Nephron (organoid): ENCODE measurements at regions not wholly inside any gene's neighbourhood (a gene's known extent, or its start where the extent isn't known, plus 50 kb on each side); places are given as distances from the start of the nearest gene placed in this dataset.

Experiments
- H3K27ac Mint-ChIP-seq, 3 experiments: 2 replicates each; pipeline ENCODE4 v1.8.0; 2020; ENCODE audit warnings: mixed read lengths in 3 of 3, mild to moderate bottlenecking in 2 of 3, moderate library complexity in 1 of 3
- H3K27me3 Mint-ChIP-seq: 2 replicates; pipeline ENCODE4 v1.8.0; 2021; ENCODE audit warnings: low read depth, mild to moderate bottlenecking, moderate library complexity, mixed read lengths
- H3K36me3 Mint-ChIP-seq: 2 replicates; pipeline ENCODE4 v1.8.0; 2020; ENCODE audit warnings: low read depth, mixed read lengths
- H3K4me1 Mint-ChIP-seq: 2 replicates; pipeline ENCODE4 v1.8.0; 2020; ENCODE audit warnings: mixed read lengths
- H3K4me3 Mint-ChIP-seq, 3 experiments: 2 replicates each; pipeline ENCODE4 v1.8.0; 2020; ENCODE audit warnings: mild to moderate bottlenecking in 3 of 3, mixed read lengths in 3 of 3, moderate library complexity in 2 of 3
- H3K9me3 Mint-ChIP-seq: 2 replicates; pipeline ENCODE4 v1.8.0; 2020; ENCODE audit warnings: mixed read lengths
- CTCF ChIP-seq, 3 experiments: fragments of 200-600 bp; sonication (generic); IDR thresholded peaks; one replicate each; pipeline ENCODE4 v1.5.0; 2021; ENCODE audit warnings: antibody characterized with exemption in 3 of 3; ENCODE audit not compliant: unreplicated experiment in 3 of 3

- H3K4me1 Mint-ChIP-seq = no peaks in the 10 kb centered on the region
- H3K4me3 Mint-ChIP-seq = no peak overlapping the region
- no peak for TF ChIP-seq CTCF (IDR thresholded peaks at IDR 0.05; ENCODE audit: unreplicated experiment in 3 of 3)
- no peak overlapping the region for H3K27ac Mint-ChIP-seq
- H3K27me3 Mint-ChIP-seq = no peaks in the 10 kb centered on the region
- no peaks in the 10 kb centered on the region for H3K36me3 Mint-ChIP-seq
- no peaks in the 10 kb centered on the region for H3K9me3 Mint-ChIP-seq
Measured at GRCh38 chr2:139380051-139380450, 599.9 kb upstream of the NXPH2 start.

- no peak for TF ChIP-seq CTCF (IDR thresholded peaks at IDR 0.05; ENCODE audit: unreplicated experiment in 3 of 3)
Measured at GRCh38 chr2:139378373-139378772, 598.2 kb upstream of the NXPH2 start.

DNA sequence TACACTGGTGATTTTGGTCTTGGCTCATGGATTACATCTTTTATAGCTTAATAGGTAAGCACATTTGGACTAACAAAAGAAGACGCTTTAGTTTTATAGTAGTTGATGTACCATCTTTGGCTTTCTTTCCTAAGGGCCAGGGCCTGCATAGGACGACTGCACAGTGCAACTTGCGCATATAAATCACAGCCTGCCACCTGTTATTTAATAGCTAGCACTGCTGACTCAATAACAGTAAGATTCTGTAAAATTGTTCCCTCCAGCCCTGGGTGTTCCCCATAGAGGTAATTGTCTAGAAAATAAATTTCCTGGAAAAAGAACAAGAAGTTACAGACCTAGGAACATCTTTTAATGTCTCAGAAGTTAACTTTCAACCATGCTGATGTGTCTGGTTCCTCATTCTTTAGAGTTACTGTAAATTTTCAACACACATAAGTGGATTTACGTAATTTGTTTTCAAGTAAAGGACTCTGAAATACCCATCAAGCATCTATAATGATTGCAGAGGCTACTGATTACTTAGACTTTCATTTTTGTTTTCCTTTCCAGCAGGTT lies 594.2 kb upstream of the NXPH2 start:
- H3K9me3 Mint-ChIP-seq = peaks cover 6% of the 10 kb centered on the region
- no peak for TF ChIP-seq CTCF (IDR thresholded peaks at IDR 0.05; ENCODE audit: unreplicated experiment in 3 of 3)
- H3K27me3 Mint-ChIP-seq = no peaks in the 10 kb centered on the region
- H3K36me3 Mint-ChIP-seq = no peaks in the 10 kb centered on the region
- H3K4me1 Mint-ChIP-seq = no peaks in the 10 kb centered on the region
- H3K4me3 Mint-ChIP-seq = no peak overlapping the region
- no peak overlapping the region for H3K27ac Mint-ChIP-seq

More at GRCh38 chr2:139378373-139378772, 598.2 kb upstream of the NXPH2 start:
- H3K36me3 Mint-ChIP-seq = no peaks in the 10 kb centered on the region
- no peaks in the 10 kb centered on the region for H3K9me3 Mint-ChIP-seq
- no peaks in the 10 kb centered on the region for H3K4me1 Mint-ChIP-seq
- no peak overlapping the region for H3K4me3 Mint-ChIP-seq
- no peak overlapping the region for H3K27ac Mint-ChIP-seq
- H3K27me3 Mint-ChIP-seq = no peaks in the 10 kb centered on the region

DNA sequence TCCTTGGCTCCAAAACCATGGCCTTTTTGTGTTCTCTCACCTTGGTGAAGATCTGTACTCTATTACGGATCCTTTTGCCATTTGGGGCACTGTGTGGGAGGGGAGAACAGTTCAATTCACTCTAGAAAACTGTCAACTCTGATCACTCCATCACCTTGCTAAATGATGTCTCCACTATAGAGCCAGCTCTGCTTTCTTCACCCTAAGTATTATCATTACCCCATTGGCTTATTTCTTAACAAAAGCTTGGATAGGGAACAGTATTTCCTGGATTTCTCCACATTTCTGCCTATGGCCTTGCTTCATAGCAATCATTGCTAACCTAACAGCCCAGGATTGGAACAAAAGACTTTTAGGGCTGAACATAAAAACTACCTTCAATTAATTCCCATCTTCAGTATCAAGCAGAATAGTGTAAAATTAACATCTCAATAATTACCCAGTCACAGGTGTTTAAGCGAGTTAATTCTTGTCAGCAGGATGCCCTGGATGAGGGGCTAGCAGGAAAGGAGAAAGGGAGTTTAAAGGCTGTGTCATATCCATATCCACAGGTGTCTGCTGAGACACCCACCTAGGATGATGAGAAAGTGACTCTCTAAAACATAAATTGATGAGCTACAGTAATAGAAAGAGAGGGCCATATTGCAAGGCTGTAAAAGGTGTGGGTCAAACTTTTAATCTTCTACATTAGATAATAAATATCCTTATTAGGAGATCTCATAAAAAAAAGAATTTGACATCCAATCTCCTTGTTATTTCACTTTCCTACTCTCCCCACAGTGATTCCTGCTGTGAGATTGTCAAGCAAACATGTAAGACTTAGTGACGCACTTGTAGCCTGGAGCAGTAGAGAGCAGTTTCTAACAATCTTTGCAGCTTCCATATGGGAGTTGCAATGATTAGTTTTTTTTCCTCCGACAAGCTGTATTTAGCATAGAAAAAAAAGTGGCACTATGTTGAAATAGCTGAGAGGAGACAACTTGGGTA lies 589.5 kb upstream of the NXPH2 start:
- no peaks in the 10 kb centered on the region for H3K4me1 Mint-ChIP-seq
- no peak for TF ChIP-seq CTCF (IDR thresholded peaks at IDR 0.05; ENCODE audit: unreplicated experiment in 3 of 3)
- no peak overlapping the region for H3K27ac Mint-ChIP-seq
- peaks cover 6% of the 10 kb centered on the region for H3K9me3 Mint-ChIP-seq
- H3K4me3 Mint-ChIP-seq = no peak overlapping the region
- H3K27me3 Mint-ChIP-seq = no peaks in the 10 kb centered on the region
- H3K36me3 Mint-ChIP-seq = no peaks in the 10 kb centered on the region

DNA sequence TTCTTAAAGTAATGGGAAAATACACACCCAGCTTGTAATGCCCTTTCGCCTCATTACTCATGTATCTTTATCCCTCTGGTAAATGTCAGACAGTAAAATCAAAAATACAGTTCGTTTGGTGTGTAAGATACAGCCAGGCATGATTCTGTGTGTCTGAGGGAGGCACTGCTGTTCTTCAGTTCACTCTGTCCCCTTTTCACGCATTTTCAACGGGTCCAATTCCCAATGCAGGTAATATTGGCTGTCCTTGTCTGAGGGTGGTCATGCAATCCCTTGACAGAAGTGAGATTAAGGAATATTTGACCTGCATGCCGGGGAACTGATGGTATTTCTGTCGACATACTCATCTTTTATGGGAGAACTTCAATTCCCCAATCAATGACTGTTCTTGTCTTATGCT lies 587.2 kb upstream of the NXPH2 start:
- TF ChIP-seq CTCF (IDR thresholded peaks at IDR 0.05; ENCODE audit: unreplicated experiment in 3 of 3) = no peak
- Mint-ChIP-seq H3K4me3 (no peak overlapping the region), H3K27ac (no peak overlapping the region), H3K36me3 (no peaks in the 10 kb centered on the region), H3K27me3 (no peaks in the 10 kb centered on the region), H3K9me3 (peaks cover 6% of the 10 kb centered on the region), H3K4me1 (no peaks in the 10 kb centered on the region)
